Naive B cell (primary cell): ENCODE measurements at regions not wholly inside any gene's neighbourhood (a gene's known extent, or its start where the extent isn't known, plus 50 kb on each side); places are given as distances from the start of the nearest gene placed in this dataset.

Source experiments
- ATAC-seq, 2 donors: fragments of 150-1000 bp; cut with Tn5 transposase; 2 replicates each; pipeline ENCODE4 v1.10.0; 2021; ENCODE audit warnings: low read depth in 2 of 2, mild to moderate bottlenecking in 2 of 2, moderate library complexity in 2 of 2
- DNase-seq: peaks from one replicate; pipeline ENCODE4 v3.0.0; 2022
- H3K27ac Mint-ChIP-seq, 6 donors: one replicate each; pipeline ENCODE4 v1.8.0; 2020 to 2022; ENCODE audit warnings: mild to moderate bottlenecking in 6 of 6, mixed read lengths in 6 of 6, moderate library complexity in 5 of 6, inconsistent platforms in 2 of 6
- H3K27me3 Mint-ChIP-seq, 3 donors: one replicate each; pipeline ENCODE4 v1.8.0; 2021 to 2022; ENCODE audit warnings: mixed read lengths in 3 of 3, mild to moderate bottlenecking in 1 of 3
- H3K36me3 Mint-ChIP-seq, 2 donors: one replicate each; pipeline ENCODE4 v1.8.0; 2020 to 2022; ENCODE audit warnings: mixed read lengths in 2 of 2, inconsistent platforms in 1 of 2, mild to moderate bottlenecking in 1 of 2
- H3K4me1 Mint-ChIP-seq, 3 donors: one replicate each; pipeline ENCODE4 v1.8.0; 2020 to 2022; ENCODE audit warnings: mixed read lengths in 3 of 3, inconsistent platforms in 1 of 3, mild to moderate bottlenecking in 1 of 3, moderate library complexity in 1 of 3
- H3K4me3 Mint-ChIP-seq, 8 donors: one replicate each; pipeline ENCODE4 v1.8.0; 2020 to 2022; ENCODE audit warnings: mild to moderate bottlenecking in 8 of 8, mixed read lengths in 8 of 8, moderate library complexity in 8 of 8, inconsistent platforms in 2 of 8
- H3K9me3 Mint-ChIP-seq, 7 donors: one replicate each; pipeline ENCODE4 v1.8.0; 2020 to 2022; ENCODE audit warnings: mixed read lengths in 7 of 7, mild to moderate bottlenecking in 5 of 7, inconsistent platforms in 2 of 7, moderate library complexity in 1 of 7

GRCh38 chr6:165968408-165968807, 199.2 kb downstream of the TBXT start:
- H3K36me3 Mint-ChIP-seq, result no peaks in the 10 kb centered on the region
- no peaks in the 10 kb centered on the region for H3K9me3 Mint-ChIP-seq
- DNase-seq (no peak), ATAC-seq (no peak)
- peaks cover 9 to 24% (median 15%) of the 10 kb centered on the region in 3 donors for H3K27me3 Mint-ChIP-seq
- no peaks in the 10 kb centered on the region for H3K4me1 Mint-ChIP-seq
- H3K27ac Mint-ChIP-seq, result no peak overlapping the region
- no peak overlapping the region for H3K4me3 Mint-ChIP-seq

DNA sequence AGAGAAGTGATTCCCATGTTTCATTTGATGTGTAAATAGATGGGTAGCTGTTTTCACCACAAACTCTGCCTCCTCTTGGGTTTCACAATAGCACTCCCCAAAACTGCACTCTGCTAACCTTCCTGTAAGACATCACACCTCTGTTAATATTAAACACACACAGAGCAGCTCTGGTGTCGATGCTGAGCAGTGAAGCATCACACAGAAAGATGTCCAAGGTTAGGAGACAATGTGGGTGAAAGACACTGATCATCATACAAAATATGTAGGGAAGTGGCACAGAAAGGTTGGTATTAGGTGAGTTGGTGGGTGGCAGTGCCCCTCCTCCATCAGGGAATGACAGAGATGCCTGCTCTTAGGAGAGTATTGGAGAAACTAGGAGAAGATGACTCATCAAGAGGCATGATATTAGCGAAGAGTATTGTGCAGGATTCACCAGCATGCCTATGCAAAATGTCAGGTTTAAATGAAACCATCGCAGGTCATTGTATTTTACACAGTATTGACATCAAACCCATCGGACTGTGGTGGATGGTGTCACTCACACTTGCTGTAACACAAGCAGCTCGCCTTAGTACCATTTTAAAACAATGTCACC, 199.7 kb downstream of the TBXT start:
- no peak for ATAC-seq
- H3K9me3 Mint-ChIP-seq, result no peaks in the 10 kb centered on the region
- H3K4me1 Mint-ChIP-seq, result no peaks in the 10 kb centered on the region
- H3K36me3 Mint-ChIP-seq, result no peaks in the 10 kb centered on the region
- no peak overlapping the region for H3K4me3 Mint-ChIP-seq
- no peak overlapping the region for H3K27ac Mint-ChIP-seq
- DNase-seq, result no peak
- H3K27me3 Mint-ChIP-seq, result peaks cover 12 to 29% (median 15%) of the 10 kb centered on the region in 3 donors

- DNase-seq (no peak), ATAC-seq (no peak)
- Mint-ChIP-seq H3K27me3 (peaks cover 13 to 41% (median 15%) of the 10 kb centered on the region in 3 donors), H3K27ac (no peak overlapping the region), H3K4me1 (no peaks in the 10 kb centered on the region), H3K4me3 (no peak overlapping the region), H3K36me3 (no peaks in the 10 kb centered on the region), H3K9me3 (peaks cover 0 to 7% (median 0%) of the 10 kb centered on the region in 7 donors)
Observed at GRCh38 chr6:165963750-165964149, 203.9 kb downstream of the TBXT start.

GRCh38 chr6:165962366-165962765, 205.3 kb downstream of the TBXT start:
- ATAC-seq (no peak), DNase-seq (no peak)
- Mint-ChIP-seq H3K27ac (no peak overlapping the region), H3K9me3 (peaks cover 0 to 10% (median 0%) of the 10 kb centered on the region in 7 donors), H3K27me3 (peaks cover 9 to 41% (median 15%) of the 10 kb centered on the region in 3 donors), H3K4me1 (no peaks in the 10 kb centered on the region), H3K4me3 (no peak overlapping the region), H3K36me3 (no peaks in the 10 kb centered on the region)

DNA sequence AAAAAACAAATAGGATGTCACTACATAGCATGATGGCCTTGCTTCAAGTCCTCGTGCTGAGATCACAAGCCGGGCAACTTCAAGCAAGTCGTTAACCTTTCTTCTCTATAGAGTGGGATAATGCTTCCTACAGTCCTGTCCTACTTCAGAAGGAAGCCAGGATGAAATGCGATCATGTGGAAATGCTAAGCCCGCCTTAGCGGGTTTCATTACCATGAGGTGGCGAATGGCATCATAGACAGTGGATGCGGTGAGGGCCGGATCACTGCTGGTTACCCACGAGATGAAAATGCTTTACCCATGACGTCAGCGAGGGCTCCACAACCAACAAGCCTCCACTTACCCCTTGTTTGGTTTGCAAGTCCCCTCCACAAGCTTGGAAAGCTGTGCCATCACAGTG, 206.4 kb downstream of the TBXT start:
- Mint-ChIP-seq H3K9me3 (peaks cover 0 to 10% (median 0%) of the 10 kb centered on the region in 7 donors), H3K4me1 (no peaks in the 10 kb centered on the region), H3K4me3 (no peak overlapping the region), H3K27me3 (peaks cover 9 to 41% (median 15%) of the 10 kb centered on the region in 3 donors), H3K36me3 (no peaks in the 10 kb centered on the region), H3K27ac (no peak overlapping the region)
- ATAC-seq (no peak), DNase-seq (no peak)

- Mint-ChIP-seq H3K4me3 (no peak overlapping the region), H3K4me1 (no peaks in the 10 kb centered on the region), H3K27me3 (peaks cover 7 to 40% (median 15%) of the 10 kb centered on the region in 3 donors), H3K9me3 (peaks cover 0 to 10% (median 0%) of the 10 kb centered on the region in 7 donors), H3K36me3 (no peaks in the 10 kb centered on the region), H3K27ac (no peak overlapping the region)
- no peak for DNase-seq
- no peak for ATAC-seq
Observed at GRCh38 chr6:165960695-165961094, 207.0 kb downstream of the TBXT start.

DNA sequence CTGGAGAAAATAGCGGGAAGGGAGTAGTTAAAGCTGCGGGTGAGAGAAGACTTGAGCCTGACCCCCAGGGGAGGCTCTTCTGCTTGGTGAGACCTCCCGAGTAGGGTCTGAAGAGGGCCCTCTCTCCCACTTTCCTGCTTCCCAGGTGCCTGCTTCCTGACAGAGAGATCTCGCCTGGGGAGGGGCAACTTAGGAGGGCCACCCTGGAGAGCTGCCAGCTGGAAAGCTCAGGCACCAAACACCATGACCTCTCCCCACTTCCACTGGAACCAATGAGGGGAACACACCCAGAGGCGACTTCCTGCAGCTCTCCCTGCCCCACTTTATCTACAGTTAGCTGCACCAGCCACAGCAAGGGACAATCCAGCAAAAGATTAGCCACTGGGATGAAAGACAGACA, 208.0 kb downstream of the TBXT start:
- Mint-ChIP-seq H3K27ac (no peak overlapping the region), H3K27me3 (peaks cover 9 to 40% (median 16%) of the 10 kb centered on the region in 3 donors), H3K36me3 (no peaks in the 10 kb centered on the region), H3K4me1 (no peaks in the 10 kb centered on the region), H3K4me3 (no peak overlapping the region), H3K9me3 (peaks cover 0 to 10% (median 0%) of the 10 kb centered on the region in 7 donors)
- DNase-seq (no peak), ATAC-seq (no peak)

DNA sequence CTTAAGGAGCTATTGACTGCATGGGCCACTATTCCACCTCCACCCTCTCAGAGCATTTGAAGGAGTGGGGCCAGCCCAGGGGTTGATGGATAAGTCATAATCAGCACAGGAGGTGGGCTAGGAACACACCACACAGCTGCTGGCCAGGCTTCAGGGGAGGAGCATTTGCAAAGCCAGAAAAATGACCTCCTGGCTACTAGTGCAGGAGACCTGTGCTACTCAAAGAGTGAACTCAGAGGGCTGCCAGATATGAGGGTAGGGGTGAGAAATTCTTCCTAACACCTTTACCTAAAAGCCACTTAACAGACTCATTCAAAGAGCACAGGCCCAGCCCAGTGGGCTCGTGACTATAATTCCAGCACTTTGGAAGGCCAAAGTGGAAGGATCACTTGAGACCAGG, 210.8 kb downstream of the TBXT start:
- no peak overlapping the region for H3K4me3 Mint-ChIP-seq

GRCh38 chr6:165952514-165952913, 215.1 kb downstream of the TBXT start:
- peaks cover 25 to 32% (median 27%) of the 10 kb centered on the region in 3 donors for H3K27me3 Mint-ChIP-seq
- no peak overlapping the region for H3K4me3 Mint-ChIP-seq
- H3K9me3 Mint-ChIP-seq, result peaks cover 0 to 2% (median 0%) of the 10 kb centered on the region in 7 donors
- no peak for ATAC-seq
- no peak overlapping the region for H3K27ac Mint-ChIP-seq
- H3K4me1 Mint-ChIP-seq, result no peaks in the 10 kb centered on the region
- H3K36me3 Mint-ChIP-seq, result no peaks in the 10 kb centered on the region
- no peak for DNase-seq

More for the DNA sequence above, 210.8 kb downstream of the TBXT start:
- no peak for ATAC-seq
- no peak for DNase-seq
- no peaks in the 10 kb centered on the region for H3K4me1 Mint-ChIP-seq
- H3K36me3 Mint-ChIP-seq, result no peaks in the 10 kb centered on the region
- H3K27me3 Mint-ChIP-seq, result peaks cover 5 to 24% (median 12%) of the 10 kb centered on the region in 3 donors
- H3K27ac Mint-ChIP-seq, result no peak overlapping the region
- peaks cover 0 to 10% (median 0%) of the 10 kb centered on the region in 7 donors for H3K9me3 Mint-ChIP-seq

- H3K27me3 Mint-ChIP-seq, result peaks cover 24 to 27% (median 25%) of the 10 kb centered on the region in 3 donors
- no peak overlapping the region for H3K27ac Mint-ChIP-seq
- H3K4me1 Mint-ChIP-seq, result no peaks in the 10 kb centered on the region
- no peak overlapping the region for H3K4me3 Mint-ChIP-seq
- peaks cover 0 to 3% (median 0%) of the 10 kb centered on the region in 7 donors for H3K9me3 Mint-ChIP-seq
- no peak for DNase-seq
- ATAC-seq, result no peak
- H3K36me3 Mint-ChIP-seq, result no peaks in the 10 kb centered on the region
Observed at GRCh38 chr6:165950316-165950715, 217.3 kb downstream of the TBXT start.

- Mint-ChIP-seq H3K27me3 (peaks cover 18 to 22% (median 21%) of the 10 kb centered on the region in 3 donors), H3K4me1 (no peaks in the 10 kb centered on the region), H3K9me3 (peaks cover 2 to 3% (median 2%) of the 10 kb centered on the region in 7 donors), H3K36me3 (no peaks in the 10 kb centered on the region), H3K27ac (no peak overlapping the region), H3K4me3 (no peak overlapping the region)
- DNase-seq (no peak), ATAC-seq (no peak)
Observed at GRCh38 chr6:165949324-165949723, 218.3 kb downstream of the TBXT start.

GRCh38 chr6:165944002-165944466, 223.6 kb downstream of the TBXT start:
- Mint-ChIP-seq H3K27ac (no peak overlapping the region), H3K4me3 (no peak overlapping the region), H3K9me3 (peaks cover 2 to 25% (median 9%) of the 10 kb centered on the region in 7 donors), H3K36me3 (no peaks in the 10 kb centered on the region), H3K27me3 (peaks cover 8 to 15% (median 12%) of the 10 kb centered on the region in 3 donors), H3K4me1 (no peaks in the 10 kb centered on the region)
- ATAC-seq (no peak), DNase-seq (no peak)

- Mint-ChIP-seq H3K4me3 (no peak overlapping the region), H3K4me1 (no peaks in the 10 kb centered on the region), H3K9me3 (peaks cover 2 to 25% (median 9%) of the 10 kb centered on the region in 7 donors), H3K36me3 (no peaks in the 10 kb centered on the region), H3K27me3 (peaks cover 0 to 12% (median 0%) of the 10 kb centered on the region in 3 donors), H3K27ac (no peak overlapping the region)
- DNase-seq (no peak), ATAC-seq (no peak)
Observed at GRCh38 chr6:165941786-165942185, 225.9 kb downstream of the TBXT start.

DNA sequence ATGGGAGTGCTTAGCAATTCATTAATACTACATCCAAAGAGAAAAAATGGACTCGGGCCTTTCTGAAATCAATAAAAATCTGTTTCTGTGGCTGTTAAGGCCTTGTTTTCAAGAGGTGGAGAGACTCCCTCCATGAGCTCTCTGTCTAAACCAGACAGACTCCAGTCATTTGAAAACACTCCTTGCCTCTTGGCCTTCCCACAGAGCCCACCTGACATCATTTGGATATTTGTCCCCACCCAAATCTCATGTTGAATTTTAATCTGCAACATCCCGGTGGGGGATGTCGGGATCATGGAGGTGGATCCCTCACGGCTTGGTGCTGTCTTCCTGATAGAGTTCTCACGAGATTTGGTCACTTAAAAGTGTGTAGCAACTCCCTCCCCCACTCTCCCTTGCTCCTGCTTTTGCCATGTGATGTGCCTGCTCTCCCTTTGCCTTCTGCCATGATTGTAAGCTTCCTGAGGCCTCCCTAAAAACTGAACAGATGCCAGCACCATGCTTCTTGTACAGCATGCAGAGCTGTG, 226.3 kb downstream of the TBXT start:
- H3K4me3 Mint-ChIP-seq, result no peak overlapping the region
- peaks cover 0 to 2% of the 10 kb centered on the region in 2 donors for H3K36me3 Mint-ChIP-seq
- H3K4me1 Mint-ChIP-seq, result no peaks in the 10 kb centered on the region
- ATAC-seq (no peak), DNase-seq (no peak)
- no peak overlapping the region for H3K27ac Mint-ChIP-seq
- H3K9me3 Mint-ChIP-seq, result peaks cover 2 to 27% (median 9%) of the 10 kb centered on the region in 7 donors
- H3K27me3 Mint-ChIP-seq, result peaks cover 3 to 13% (median 4%) of the 10 kb centered on the region in 3 donors
